KMS-11 (cell line): ENCODE measurements at regions not wholly inside any gene's neighbourhood (a gene's known extent, or its start where the extent isn't known, plus 50 kb on each side); places are given as distances from the start of the nearest gene placed in this dataset.
"Not testable (repeated sequence)": the region's sequence is repeated elsewhere in the genome, so short reads cannot be mapped to it uniquely, and the experiment has no call there.

Source experiments
- H2AFZ ChIP-seq: fragments of 200-600 bp; sonication (generic); 2 replicates; pipeline ENCODE4 v1.6.1; 2016; ENCODE audit warnings: antibody characterized with exemption, mixed run types, low read depth
- H3K27ac ChIP-seq: fragments of 200-600 bp; sonication (generic); 2 replicates; pipeline ENCODE4 v1.6.1; 2016; ENCODE audit warnings: mild to moderate bottlenecking, mixed run types
- H3K27me3 ChIP-seq: fragments of 200-600 bp; sonication (generic); 2 replicates; pipeline ENCODE4 v1.6.1; 2017; ENCODE audit warnings: mild to moderate bottlenecking, low read depth, mixed run types, moderate library complexity; ENCODE audit not compliant: insufficient read depth
- H3K36me3 ChIP-seq: fragments of 200-600 bp; sonication (generic); 2 replicates; pipeline ENCODE4 v1.6.1; 2017; ENCODE audit warnings: mild to moderate bottlenecking, mixed run types; ENCODE audit not compliant: insufficient read depth
- H3K4me1 ChIP-seq: fragments of 200-600 bp; sonication (generic); 2 replicates; pipeline ENCODE4 v1.6.1; 2016; ENCODE audit warnings: mild to moderate bottlenecking, low read depth, mixed run types; ENCODE audit not compliant: poor library complexity, severe bottlenecking
- H3K4me2 ChIP-seq: fragments of 200-600 bp; sonication (generic); 2 replicates; pipeline ENCODE4 v1.7.0; 2016; ENCODE audit warnings: mild to moderate bottlenecking, mixed run types
- H3K4me3 ChIP-seq: fragments of 200-600 bp; sonication (generic); IDR thresholded peaks from 2 replicates; pipeline ENCODE4 v1.6.1; 2017; ENCODE audit warnings: low read depth, low read length, mixed read lengths; ENCODE audit not compliant: insufficient read depth
- H3K79me2 ChIP-seq: fragments of 200-600 bp; sonication (generic); 2 replicates; pipeline ENCODE4 v1.6.1; 2016; ENCODE audit warnings: low read depth, mixed run types; ENCODE audit not compliant: insufficient read depth
- H3K9ac ChIP-seq: fragments of 200-600 bp; sonication (generic); 2 replicates; pipeline ENCODE4 v1.6.1; 2016; ENCODE audit warnings: mild to moderate bottlenecking, mixed run types
- H4K20me1 ChIP-seq: fragments of 200-600 bp; sonication (generic); 2 replicates; pipeline ENCODE4 v1.6.1; 2016; ENCODE audit warnings: mild to moderate bottlenecking, mixed run types; ENCODE audit not compliant: insufficient read depth
- CTCF ChIP-seq: fragments of 200-600 bp; sonication (generic); conservative IDR thresholded peaks from 2 replicates; pipeline ENCODE4 v1.6.1; 2017; ENCODE audit warnings: low read depth, mild to moderate bottlenecking, antibody characterized with exemption, low read length, moderate library complexity, mixed read lengths

DNA sequence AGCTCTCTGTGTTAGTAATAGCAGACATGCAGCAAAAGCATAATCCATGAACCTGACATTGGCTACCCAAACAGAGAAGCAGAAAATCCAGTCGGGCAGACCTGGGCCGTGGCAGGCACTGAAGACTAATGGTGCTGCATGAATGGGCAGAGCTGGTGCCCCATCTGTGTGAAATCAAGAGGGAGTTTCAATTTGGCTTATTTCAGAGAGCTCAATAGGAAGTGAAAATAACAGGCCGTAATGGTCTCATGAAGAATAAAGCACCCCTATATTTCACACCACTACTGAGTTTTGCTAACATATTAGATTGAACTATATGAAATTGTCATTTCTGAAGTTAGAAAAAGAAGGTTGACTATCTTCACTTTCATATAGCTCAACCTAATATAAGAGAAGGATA, 149.7 kb downstream of the ENC1 start:
- H3K4me1 ChIP-seq = peaks cover 16% of the 10 kb centered on the region
- H2AFZ ChIP-seq = 0 out of 2 replicates have a peak overlapping the region, but pooled peaks have one; percentile 1
- no peak overlapping the region for H3K9ac ChIP-seq
- no peak overlapping the region for H3K4me3 ChIP-seq
- H3K27ac ChIP-seq = no peak overlapping the region
- TF ChIP-seq CTCF = no peak
- no peaks in the 10 kb centered on the region for H4K20me1 ChIP-seq
- H3K79me2 ChIP-seq = no peaks in the 10 kb centered on the region
- H3K4me2 ChIP-seq = peak overlapping the region; percentile 4; the same call in 1 of the 2 replicates
- H3K36me3 ChIP-seq = no peaks in the 10 kb centered on the region
- H3K27me3 ChIP-seq = no peaks in the 10 kb centered on the region

- H2AFZ ChIP-seq = no peak overlapping the region
- no peaks in the 10 kb centered on the region for H3K27me3 ChIP-seq
Observed at GRCh38 chr5:74482990-74483389, 157.5 kb downstream of the ENC1 start.

DNA sequence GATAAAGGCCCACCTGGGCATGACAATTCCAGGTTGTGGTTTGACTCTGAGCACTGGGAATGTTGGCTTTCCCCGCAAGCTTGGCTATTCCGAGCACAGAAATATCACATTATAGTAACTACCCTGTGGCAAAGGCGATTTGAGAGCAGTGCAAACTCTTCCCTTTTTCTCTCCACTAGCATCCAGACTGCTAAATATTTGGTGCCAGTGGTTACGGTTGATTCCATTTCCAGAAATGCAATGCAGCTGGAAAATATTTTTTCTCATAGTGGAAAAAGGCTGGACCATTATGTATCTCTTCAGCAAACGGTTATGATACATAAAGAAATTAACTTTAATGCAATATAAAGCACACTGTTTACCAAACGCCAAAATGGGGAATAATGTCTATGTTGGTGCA, 158.0 kb downstream of the ENC1 start:
- no peak for TF ChIP-seq CTCF
- Histone ChIP-seq H3K4me3 (no peak overlapping the region), H3K9ac (no peak overlapping the region)

More at GRCh38 chr5:74482990-74483389, 157.5 kb downstream of the ENC1 start:
- no peak overlapping the region for H3K9ac ChIP-seq
- no peak overlapping the region for H3K4me2 ChIP-seq
- no peaks in the 10 kb centered on the region for H3K4me1 ChIP-seq
- no peaks in the 10 kb centered on the region for H3K79me2 ChIP-seq
- no peaks in the 10 kb centered on the region for H4K20me1 ChIP-seq
- no peaks in the 10 kb centered on the region for H3K36me3 ChIP-seq
- H3K4me3 ChIP-seq = no peak overlapping the region
- H3K27ac ChIP-seq = no peak overlapping the region
- TF ChIP-seq CTCF = no peak

DNA sequence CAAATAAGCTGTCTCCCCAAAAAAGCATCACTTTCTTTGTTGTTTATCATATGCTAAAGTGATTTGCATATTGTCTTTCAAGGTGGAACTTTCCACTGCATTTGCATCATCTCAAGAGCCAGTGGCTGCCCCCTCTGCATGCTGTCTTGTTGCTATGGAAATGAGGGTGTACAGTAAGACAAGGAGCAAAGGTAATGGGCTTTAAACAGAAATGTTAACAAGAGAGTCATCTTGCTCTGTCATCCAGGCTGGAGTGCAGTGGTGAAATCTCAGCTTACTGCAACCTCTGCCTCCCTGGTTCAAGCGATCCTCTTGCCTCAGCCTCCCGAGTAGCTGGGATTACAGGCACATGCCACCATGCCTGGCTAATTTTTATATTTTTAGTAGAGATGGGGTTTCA, 159.2 kb downstream of the ENC1 start:
- H3K27ac ChIP-seq, H4K20me1 ChIP-seq, H3K4me3 ChIP-seq, H3K36me3 ChIP-seq, H3K27me3 ChIP-seq, H3K4me2 ChIP-seq, H2AFZ ChIP-seq, H3K9ac ChIP-seq, H3K4me1 ChIP-seq, H3K79me2 ChIP-seq: not testable (repeated sequence)

More for the DNA sequence above, 158.0 kb downstream of the ENC1 start:
- no peak overlapping the region for H3K4me2 ChIP-seq
- H3K4me1 ChIP-seq = no peaks in the 10 kb centered on the region
- no peaks in the 10 kb centered on the region for H3K36me3 ChIP-seq
- H2AFZ ChIP-seq = no peak overlapping the region
- no peaks in the 10 kb centered on the region for H3K79me2 ChIP-seq
- no peak overlapping the region for H3K27ac ChIP-seq
- H4K20me1 ChIP-seq = no peaks in the 10 kb centered on the region
- H3K27me3 ChIP-seq = no peaks in the 10 kb centered on the region

GRCh38 chr5:74480201-74480600, 160.3 kb downstream of the ENC1 start:
- Histone ChIP-seq H3K4me2 (no peak overlapping the region), H3K27me3 (no peaks in the 10 kb centered on the region), H3K4me3 (no peak overlapping the region), H3K79me2 (no peaks in the 10 kb centered on the region), H2AFZ (no peak overlapping the region), H3K4me1 (no peaks in the 10 kb centered on the region), H3K36me3 (no peaks in the 10 kb centered on the region), H4K20me1 (no peaks in the 10 kb centered on the region), H3K27ac (no peak overlapping the region), H3K9ac (no peak overlapping the region)
- no peak for TF ChIP-seq CTCF
